ENCODE measurements at regions not wholly inside any gene's neighbourhood (a gene's known extent, or its start where the extent isn't known, plus 50 kb on each side); places are given as distances from the start of the nearest gene placed in this dataset.

DNA sequence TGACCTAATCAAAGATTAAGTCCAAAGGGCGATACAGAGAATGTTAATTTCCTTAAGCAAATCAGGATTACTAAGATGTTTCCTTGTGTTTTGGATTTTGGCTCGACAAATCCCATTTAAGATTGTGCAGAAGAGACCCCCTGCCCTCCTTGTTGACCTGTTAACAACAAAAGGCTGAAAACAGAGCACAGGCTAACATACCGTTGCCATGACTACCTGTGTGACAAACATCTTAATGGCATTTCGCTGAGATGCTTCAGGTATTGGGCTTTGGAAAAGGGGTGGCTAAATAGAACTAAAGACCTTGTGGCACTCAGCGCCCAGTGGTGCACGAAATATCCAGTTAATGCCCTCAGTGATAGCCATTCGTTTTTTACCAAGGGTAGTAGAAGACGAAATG, 1532.3 kb upstream of the TMEM132C start:
- Histone ChIP-seq H3K4me2 (ENCODE audit: low read depth, low read length, poor library complexity, severe bottlenecking) (no peak overlapping the region), H3K27me3 (ENCODE audit: low read length) (no peaks in the 10 kb centered on the region), H3K4me3 (ENCODE audit: insufficient read depth, low read length, poor library complexity, severe bottlenecking) (no peak overlapping the region), H3K79me2 (ENCODE audit: insufficient read depth, low read length) (no peaks in the 10 kb centered on the region), H3K36me3 (ENCODE audit: low read length) (no peaks in the 10 kb centered on the region), H3K9ac (ENCODE audit: low read length) (no peak overlapping the region), H4K20me1 (ENCODE audit: low read depth, low read length) (no peaks in the 10 kb centered on the region), H2AFZ (ENCODE audit: low read depth, low read length, severe bottlenecking) (no peak overlapping the region), H3K9me3 (ENCODE audit: insufficient read depth, low read length) (no peaks in the 10 kb centered on the region), H3F3A (ENCODE audit: insufficient read depth) (no peaks in the 10 kb centered on the region), H3K9me2 (replicated peaks; ENCODE audit: insufficient read depth, low read length) (no peaks in the 10 kb centered on the region), H3K27ac (ENCODE audit: low read depth, low read length) (no peak overlapping the region)
- TF ChIP-seq EZH2phosphoT487 (conservative IDR thresholded peaks at IDR 0.05; ENCODE audit: low read length) (no peak), CTCF (IDR thresholded peaks at IDR 0.05; ENCODE audit: insufficient read depth, low read length, poor library complexity, severe bottlenecking) (no peak)

- Histone ChIP-seq H2AFZ (ENCODE audit: low read depth, low read length, severe bottlenecking) (no peak overlapping the region), H4K20me1 (ENCODE audit: low read depth, low read length) (no peaks in the 10 kb centered on the region), H3K4me3 (ENCODE audit: insufficient read depth, low read length, poor library complexity, severe bottlenecking) (no peak overlapping the region), H3K27ac (ENCODE audit: low read depth, low read length) (no peak overlapping the region), H3K9ac (ENCODE audit: low read length) (no peak overlapping the region), H3K9me2 (replicated peaks; ENCODE audit: insufficient read depth, low read length) (no peaks in the 10 kb centered on the region), H3F3A (ENCODE audit: insufficient read depth) (no peaks in the 10 kb centered on the region), H3K27me3 (ENCODE audit: low read length) (no peaks in the 10 kb centered on the region), H3K9me3 (ENCODE audit: insufficient read depth, low read length) (no peaks in the 10 kb centered on the region), H3K4me2 (ENCODE audit: low read depth, low read length, poor library complexity, severe bottlenecking) (no peak overlapping the region), H3K36me3 (ENCODE audit: low read length) (no peaks in the 10 kb centered on the region), H3K79me2 (ENCODE audit: insufficient read depth, low read length) (no peaks in the 10 kb centered on the region)
- no peak for TF ChIP-seq CTCF (IDR thresholded peaks at IDR 0.05; ENCODE audit: insufficient read depth, low read length, poor library complexity, severe bottlenecking)
- no peak for TF ChIP-seq EZH2phosphoT487 (conservative IDR thresholded peaks at IDR 0.05; ENCODE audit: low read length)
Observed at GRCh38 chr12:126741536-126742240, 1525.3 kb upstream of the TMEM132C start.

GRCh38 chr12:126742241-126742641, 1524.7 kb upstream of the TMEM132C start:
- TF ChIP-seq CTCF (IDR thresholded peaks at IDR 0.05; ENCODE audit: insufficient read depth, low read length, poor library complexity, severe bottlenecking) (no peak), EZH2phosphoT487 (conservative IDR thresholded peaks at IDR 0.05; ENCODE audit: low read length) (no peak)

More at GRCh38 chr12:126742241-126742641, 1524.7 kb upstream of the TMEM132C start:
- Histone ChIP-seq H3F3A (ENCODE audit: insufficient read depth) (no peaks in the 10 kb centered on the region), H3K36me3 (ENCODE audit: low read length) (no peaks in the 10 kb centered on the region), H4K20me1 (ENCODE audit: low read depth, low read length) (no peaks in the 10 kb centered on the region), H3K9me2 (replicated peaks; ENCODE audit: insufficient read depth, low read length) (no peaks in the 10 kb centered on the region), H3K4me3 (ENCODE audit: insufficient read depth, low read length, poor library complexity, severe bottlenecking) (no peak overlapping the region), H3K4me2 (ENCODE audit: low read depth, low read length, poor library complexity, severe bottlenecking) (no peak overlapping the region), H3K27me3 (ENCODE audit: low read length) (no peaks in the 10 kb centered on the region), H3K27ac (ENCODE audit: low read depth, low read length) (no peak overlapping the region), H2AFZ (ENCODE audit: low read depth, low read length, severe bottlenecking) (no peak overlapping the region), H3K9ac (ENCODE audit: low read length) (no peak overlapping the region), H3K79me2 (ENCODE audit: insufficient read depth, low read length) (no peaks in the 10 kb centered on the region), H3K9me3 (ENCODE audit: insufficient read depth, low read length) (no peaks in the 10 kb centered on the region)
